ENCODE measurements at regions not wholly inside any gene's neighbourhood (a gene's known extent, or its start where the extent isn't known, plus 50 kb on each side); places are given as distances from the start of the nearest gene placed in this dataset.

GRCh38 chrX:40349251-40349650 is 231.5 kb upstream of the ATP6AP2 start:
- Mint-ChIP-seq H3K4me1 (no peaks in the 10 kb centered on the region), H3K9me3 (no peaks in the 10 kb centered on the region), H3K27me3 (no peaks in the 10 kb centered on the region), H3K36me3 (ENCODE audit: low read depth) (no peaks in the 10 kb centered on the region), H3K4me3 (no peak overlapping the region), H3K27ac (no peak overlapping the region)
- DNase-seq, result no peak
- POLR2A ChIA-PET, result no interaction called here
- CTCF ChIA-PET, result no interaction called here

- ChIA-PET POLR2A (no interaction called here), CTCF (no interaction called here)
- no peaks in the 10 kb centered on the region for H3K36me3 Mint-ChIP-seq (ENCODE audit: low read depth)
- H3K27ac Mint-ChIP-seq, result no peak overlapping the region
- H3K9me3 Mint-ChIP-seq, result no peaks in the 10 kb centered on the region
- H3K27me3 Mint-ChIP-seq, result no peaks in the 10 kb centered on the region
- no peaks in the 10 kb centered on the region for H3K4me1 Mint-ChIP-seq
- DNase-seq, result no peak
- H3K4me3 Mint-ChIP-seq, result no peak overlapping the region
These were observed 234.4 kb upstream of the ATP6AP2 start for GRCh38 chrX:40346379-40346778.

GRCh38 chrX:40343319-40343718 is 237.5 kb upstream of the ATP6AP2 start:
- H3K36me3 Mint-ChIP-seq (ENCODE audit: low read depth), result no peaks in the 10 kb centered on the region
- no peaks in the 10 kb centered on the region for H3K4me1 Mint-ChIP-seq
- no peak overlapping the region for H3K27ac Mint-ChIP-seq
- H3K27me3 Mint-ChIP-seq, result no peaks in the 10 kb centered on the region
- no peak for DNase-seq
- no peak overlapping the region for H3K4me3 Mint-ChIP-seq
- POLR2A ChIA-PET, result no interaction called here
- CTCF ChIA-PET, result no interaction called here
- no peaks in the 10 kb centered on the region for H3K9me3 Mint-ChIP-seq

- Mint-ChIP-seq H3K27ac (no peak overlapping the region), H3K27me3 (no peaks in the 10 kb centered on the region), H3K36me3 (ENCODE audit: low read depth) (no peaks in the 10 kb centered on the region), H3K9me3 (no peaks in the 10 kb centered on the region), H3K4me1 (no peaks in the 10 kb centered on the region), H3K4me3 (no peak overlapping the region)
- ChIA-PET CTCF (no interaction called here), POLR2A (no interaction called here)
- DNase-seq, result no peak
These were observed 240.7 kb upstream of the ATP6AP2 start for GRCh38 chrX:40340116-40340515.

DNA sequence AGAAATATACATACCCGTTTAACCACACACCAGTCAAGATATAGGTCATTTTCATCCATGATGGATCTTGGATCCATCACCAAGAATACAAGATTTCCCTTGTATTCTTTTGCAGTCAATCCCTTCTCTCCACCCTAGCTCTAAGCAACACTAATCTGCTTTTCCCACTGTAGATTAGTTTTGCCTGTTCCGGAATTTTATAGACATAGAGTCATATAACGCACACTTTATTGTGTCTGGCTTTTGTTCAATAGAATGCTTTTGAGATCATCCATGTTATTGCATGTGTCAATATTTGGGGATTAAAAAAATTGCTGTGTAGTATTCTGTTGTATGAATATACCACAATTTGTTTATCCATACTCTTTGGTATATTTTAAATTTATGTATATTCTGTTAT is 235.6 kb upstream of the BCOR start:
- H3K27ac Mint-ChIP-seq, result no peak overlapping the region
- DNase-seq, result no peak
- H3K4me1 Mint-ChIP-seq, result peaks cover 3% of the 10 kb centered on the region
- H3K27me3 Mint-ChIP-seq, result no peaks in the 10 kb centered on the region
- no peaks in the 10 kb centered on the region for H3K9me3 Mint-ChIP-seq
- POLR2A ChIA-PET, result no interaction called here
- CTCF ChIA-PET, result no interaction called here
- H3K4me3 Mint-ChIP-seq, result no peak overlapping the region
- H3K36me3 Mint-ChIP-seq (ENCODE audit: low read depth), result no peaks in the 10 kb centered on the region

DNA sequence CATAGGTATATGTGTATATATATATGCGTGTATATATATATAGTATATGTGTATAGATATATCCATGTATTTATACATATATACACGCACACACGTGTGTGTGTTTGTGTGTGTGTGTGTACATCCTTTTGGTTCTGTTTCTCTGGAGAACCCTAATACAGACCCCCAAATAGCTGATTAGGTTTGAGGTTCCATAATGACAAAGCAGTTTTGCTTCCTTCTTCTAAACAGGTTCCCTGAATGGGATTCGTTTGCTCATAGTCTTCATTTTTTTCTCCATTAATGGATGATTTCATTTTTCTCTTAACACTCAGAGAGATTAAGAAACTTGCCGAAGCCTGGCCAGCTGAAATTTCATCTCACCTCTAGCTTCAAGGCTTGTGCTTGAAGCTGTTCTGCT is 234.0 kb upstream of the BCOR start:
- no peak for DNase-seq
- H3K4me1 Mint-ChIP-seq, result peaks cover 3% of the 10 kb centered on the region
- CTCF ChIA-PET, result no interaction called here
- POLR2A ChIA-PET, result no interaction called here
- no peaks in the 10 kb centered on the region for H3K36me3 Mint-ChIP-seq (ENCODE audit: low read depth)
- no peak overlapping the region for H3K27ac Mint-ChIP-seq
- H3K27me3 Mint-ChIP-seq, result no peaks in the 10 kb centered on the region
- no peaks in the 10 kb centered on the region for H3K9me3 Mint-ChIP-seq
- no peak overlapping the region for H3K4me3 Mint-ChIP-seq

DNA sequence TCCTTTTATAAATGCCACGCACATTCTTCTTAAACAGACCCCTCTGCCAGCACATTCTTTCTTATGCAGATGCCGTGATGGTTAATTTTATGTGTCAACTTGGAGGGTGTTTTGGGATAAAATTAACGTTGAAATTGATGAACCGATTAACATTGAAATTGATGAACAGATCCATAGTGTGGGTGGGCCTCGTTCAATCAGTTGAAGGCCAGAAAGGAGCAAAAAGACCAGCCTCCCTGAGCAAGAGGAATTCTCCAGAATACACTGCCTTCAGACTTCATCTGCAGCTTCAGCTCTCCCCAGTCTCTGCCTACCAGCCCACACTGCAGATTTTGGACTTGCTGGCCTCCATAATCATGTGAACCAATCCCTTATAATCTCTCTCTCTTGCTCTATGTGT is 233.6 kb upstream of the BCOR start:
- ChIA-PET CTCF (no interaction called here), POLR2A (no interaction called here)
- no peak for DNase-seq
- Mint-ChIP-seq H3K27ac (no peak overlapping the region), H3K4me1 (peaks cover 3% of the 10 kb centered on the region), H3K9me3 (no peaks in the 10 kb centered on the region), H3K27me3 (no peaks in the 10 kb centered on the region), H3K36me3 (ENCODE audit: low read depth) (no peaks in the 10 kb centered on the region), H3K4me3 (no peak overlapping the region)

DNA sequence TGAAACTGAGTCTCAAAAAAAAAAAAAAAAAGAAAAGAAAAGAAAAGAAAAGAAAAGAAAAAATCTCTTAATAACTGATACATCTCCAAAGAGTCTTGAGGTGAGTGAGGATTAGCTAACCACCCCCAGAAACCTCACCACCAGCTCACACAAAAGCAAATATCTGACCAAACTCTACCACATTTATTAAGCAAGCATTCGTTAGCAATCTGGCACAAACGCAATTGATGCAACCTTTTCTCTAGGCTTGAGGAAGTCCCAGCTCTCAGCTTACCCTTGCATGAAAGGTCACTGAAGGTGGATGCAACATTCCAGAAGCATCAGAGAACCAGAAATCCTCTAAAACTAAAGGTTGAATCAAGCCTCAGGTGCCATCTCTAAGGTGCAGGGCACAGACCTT is 231.9 kb upstream of the BCOR start:
- no peak for DNase-seq
- Mint-ChIP-seq H3K9me3 (no peaks in the 10 kb centered on the region), H3K27ac (no peak overlapping the region), H3K4me1 (peaks cover 3% of the 10 kb centered on the region), H3K27me3 (no peaks in the 10 kb centered on the region), H3K4me3 (no peak overlapping the region), H3K36me3 (ENCODE audit: low read depth) (no peaks in the 10 kb centered on the region)
- POLR2A ChIA-PET, result no interaction called here
- CTCF ChIA-PET, result interaction anchor here (0.6 kb wide), 1 partner anchor 188 kb away, joined by 3 read pairs; no protein-coding TSS in a partner anchor

DNA sequence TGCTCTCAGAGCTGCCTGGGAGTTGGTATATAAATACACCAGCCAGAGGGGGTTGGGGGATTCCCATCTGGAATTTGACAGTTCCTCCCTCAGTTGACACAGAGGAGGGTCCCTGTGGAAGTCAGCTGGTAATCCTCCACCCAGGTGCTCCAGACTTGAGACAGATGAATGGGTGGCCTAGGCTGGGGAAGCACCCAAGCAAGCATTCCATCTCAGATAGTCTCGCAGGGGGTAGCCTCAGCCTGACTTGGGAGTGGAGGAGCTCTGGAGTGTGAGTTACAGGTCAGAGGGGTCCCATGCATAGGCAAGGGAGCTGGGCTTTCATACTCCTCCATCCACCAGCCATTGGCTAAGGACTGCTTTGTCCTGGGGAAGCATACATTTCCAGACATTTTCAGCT is 229.3 kb upstream of the BCOR start:
- no peaks in the 10 kb centered on the region for H3K9me3 Mint-ChIP-seq
- POLR2A ChIA-PET, result interaction anchor here (1.0 kb wide), 1 partner anchor 230 kb away, joined by 3 read pairs; no protein-coding TSS in a partner anchor
- no peaks in the 10 kb centered on the region for H3K27me3 Mint-ChIP-seq
- CTCF ChIA-PET, result no interaction called here
- no peaks in the 10 kb centered on the region for H3K36me3 Mint-ChIP-seq (ENCODE audit: low read depth)
- H3K4me3 Mint-ChIP-seq, result no peak overlapping the region
- no peaks in the 10 kb centered on the region for H3K4me1 Mint-ChIP-seq
- H3K27ac Mint-ChIP-seq, result no peak overlapping the region
- no peak for DNase-seq

DNA sequence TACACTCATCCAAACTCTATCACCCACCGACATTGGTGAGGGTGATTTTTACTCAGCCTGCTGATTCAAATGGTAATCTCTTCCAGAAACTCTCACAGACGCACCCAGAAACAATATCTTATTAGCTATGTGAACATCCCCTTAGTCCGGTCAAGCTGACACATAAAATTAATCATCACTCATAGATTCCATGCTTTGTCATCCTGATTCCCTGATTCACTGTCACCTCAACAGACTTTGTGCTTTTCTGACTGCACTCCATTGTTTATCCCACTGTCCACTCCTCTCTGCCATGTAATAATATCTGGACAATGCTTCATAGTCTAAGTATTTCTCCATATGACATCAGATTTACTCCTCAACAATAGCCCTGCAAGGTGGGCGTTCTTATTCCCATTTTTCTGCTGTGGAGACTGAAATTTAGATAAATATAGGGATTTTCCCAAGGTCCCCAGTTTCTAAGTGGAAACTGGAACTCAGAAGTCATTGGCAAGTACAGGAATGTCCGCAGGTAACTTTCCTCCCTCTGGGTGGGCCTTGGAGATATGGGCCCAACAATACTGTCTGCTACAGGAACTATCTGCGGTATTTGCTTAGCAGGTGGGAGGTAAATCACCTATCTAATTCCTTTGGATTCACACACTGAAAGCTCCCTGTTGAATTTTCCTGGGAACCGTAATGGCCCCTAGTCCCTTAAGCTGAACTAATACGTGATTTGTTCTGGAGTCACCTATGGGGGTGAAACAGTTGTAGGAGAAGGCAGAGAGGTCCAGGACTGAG is 228.6 kb upstream of the BCOR start:
- CTCF ChIA-PET, result no interaction called here
- Mint-ChIP-seq H3K9me3 (no peaks in the 10 kb centered on the region), H3K27ac (no peak overlapping the region)

GRCh38 chrX:40325161-40325560 is 227.4 kb upstream of the BCOR start:
- H3K4me1 Mint-ChIP-seq, result peaks cover 2% of the 10 kb centered on the region
- no peaks in the 10 kb centered on the region for H3K36me3 Mint-ChIP-seq (ENCODE audit: low read depth)
- ChIA-PET POLR2A (no interaction called here), CTCF (no interaction called here)
- DNase-seq, result no peak
- no peak overlapping the region for H3K4me3 Mint-ChIP-seq
- no peak overlapping the region for H3K27ac Mint-ChIP-seq
- no peaks in the 10 kb centered on the region for H3K9me3 Mint-ChIP-seq
- peaks cover 7% of the 10 kb centered on the region for H3K27me3 Mint-ChIP-seq

More for the DNA sequence above, 228.6 kb upstream of the BCOR start:
- no peaks in the 10 kb centered on the region for H3K36me3 Mint-ChIP-seq (ENCODE audit: low read depth)
- no peak overlapping the region for H3K4me3 Mint-ChIP-seq
- POLR2A ChIA-PET, result interaction anchor here (1.0 kb wide), 1 partner anchor 230 kb away, joined by 3 read pairs; no protein-coding TSS in a partner anchor
- no peak for DNase-seq
- no peaks in the 10 kb centered on the region for H3K4me1 Mint-ChIP-seq
- H3K27me3 Mint-ChIP-seq, result no peaks in the 10 kb centered on the region

GRCh38 chrX:40323977-40324376 is 226.2 kb upstream of the BCOR start:
- Mint-ChIP-seq H3K4me3 (no peak overlapping the region), H3K36me3 (ENCODE audit: low read depth) (no peaks in the 10 kb centered on the region), H3K27ac (no peak overlapping the region), H3K9me3 (no peaks in the 10 kb centered on the region), H3K27me3 (peaks cover 7% of the 10 kb centered on the region), H3K4me1 (peaks cover 2% of the 10 kb centered on the region)
- CTCF ChIA-PET, result no interaction called here
- POLR2A ChIA-PET, result no interaction called here
- no peak for DNase-seq

DNA sequence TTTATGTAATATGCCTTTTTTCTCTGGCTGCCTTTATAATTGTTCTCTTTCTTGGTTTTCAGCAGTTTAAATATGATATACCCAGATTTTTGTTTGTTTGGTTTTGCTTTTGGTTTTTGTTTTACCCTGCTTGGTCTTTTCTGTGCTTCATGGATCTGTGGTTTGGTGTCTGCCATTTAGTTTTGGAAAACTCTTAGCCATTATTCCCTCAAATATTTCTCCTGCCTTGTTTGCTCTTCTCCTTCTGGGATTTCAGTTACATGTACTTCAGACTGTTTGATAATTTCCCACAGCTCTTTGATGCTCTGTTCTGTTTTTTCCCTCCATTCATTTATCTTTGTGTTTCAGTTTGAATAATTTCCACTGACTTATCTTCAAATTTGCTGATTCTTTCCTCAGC is 223.1 kb upstream of the BCOR start:
- DNase-seq, result no peak
- ChIA-PET CTCF (no interaction called here), POLR2A (no interaction called here)
- H3K4me1 Mint-ChIP-seq, result peaks cover 2% of the 10 kb centered on the region
- peaks cover 8% of the 10 kb centered on the region for H3K27me3 Mint-ChIP-seq
- H3K9me3 Mint-ChIP-seq, result peaks cover 7% of the 10 kb centered on the region
- H3K36me3 Mint-ChIP-seq (ENCODE audit: low read depth), result no peaks in the 10 kb centered on the region
- no peak overlapping the region for H3K27ac Mint-ChIP-seq
- H3K4me3 Mint-ChIP-seq, result no peak overlapping the region

GRCh38 chrX:40318801-40319200 is 221.0 kb upstream of the BCOR start:
- Mint-ChIP-seq H3K27me3 (peaks cover 8% of the 10 kb centered on the region), H3K9me3 (peaks cover 10% of the 10 kb centered on the region), H3K27ac (no peak overlapping the region), H3K4me1 (peaks cover 2% of the 10 kb centered on the region), H3K36me3 (ENCODE audit: low read depth) (no peaks in the 10 kb centered on the region), H3K4me3 (no peak overlapping the region)
- DNase-seq, result no peak
- CTCF ChIA-PET, result no interaction called here
- POLR2A ChIA-PET, result no interaction called here
